ENCODE measurements at regions not wholly inside any gene's neighbourhood (a gene's known extent, or its start where the extent isn't known, plus 50 kb on each side); places are given as distances from the start of the nearest gene placed in this dataset.

DNA sequence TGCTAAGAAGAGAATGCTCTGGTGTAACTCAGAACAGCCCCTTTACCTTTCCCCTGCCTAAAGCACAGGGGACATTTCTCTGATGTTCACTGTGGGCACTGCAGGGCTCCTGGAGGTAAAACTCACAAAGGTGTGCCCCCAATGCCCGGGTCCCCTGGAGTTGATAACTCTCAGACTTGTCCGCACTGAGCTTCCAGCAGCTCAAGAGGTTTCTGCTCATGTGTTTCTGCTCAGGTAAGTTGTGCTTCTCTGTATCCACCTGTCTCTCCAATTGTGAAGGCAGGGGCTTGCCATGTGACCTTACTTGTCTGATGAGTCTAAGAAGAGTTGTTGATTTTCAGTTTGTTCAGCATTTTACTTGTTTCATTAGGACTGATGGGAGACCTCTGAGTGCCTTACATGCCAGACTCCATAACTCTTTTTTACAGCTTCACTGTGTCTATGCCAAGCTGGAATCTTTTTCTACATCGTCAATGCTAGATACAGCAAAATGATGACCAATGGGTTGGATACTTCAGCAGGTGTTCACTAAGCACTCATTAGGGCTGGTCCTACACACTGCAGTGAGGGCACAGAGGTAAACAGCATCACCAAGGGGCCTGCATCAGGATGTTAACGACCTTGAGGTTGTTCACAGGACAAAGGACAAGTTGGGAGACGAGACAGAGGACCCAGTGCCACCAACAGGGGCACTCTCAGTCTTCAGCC lies 56.4 kb downstream of the MRPL36 start:
- FAIRE-seq = no peak
- DNase-seq = no peak
- Histone ChIP-seq H3K4me1 (ENCODE audit: control insufficient read depth in 3 of 3, insufficient read depth in 2 of 3, low read depth in 1 of 3, low read length in 2 of 3) (no peaks in the 10 kb centered on the region), H3K27ac (ENCODE audit: low read depth in 1 of 3, low read length in 2 of 3) (no peak overlapping the region), H3K27me3 (ENCODE audit: control insufficient read depth in 3 of 3, insufficient read depth in 3 of 3, low read length in 3 of 3) (peaks cover 0 to 5% (median 0%) of the 10 kb centered on the region in 3 donors), H3K4me3 (ENCODE audit: low read depth in 1 of 3, low read length in 3 of 3) (no peak overlapping the region), H3K36me3 (ENCODE audit: control insufficient read depth in 3 of 3, insufficient read depth in 2 of 3, low read depth in 1 of 3, low read length in 3 of 3) (no peaks in the 10 kb centered on the region), H3K9me3 (ENCODE audit: control insufficient read depth in 2 of 2, insufficient read depth in 1 of 2, low read depth in 1 of 2, low read length in 1 of 2) (no peaks in the 10 kb centered on the region)
- WGBS, 3 donors = 51 to 63% (median 54%) methylated on average over 5 of the region's 5 CpGs

DNA sequence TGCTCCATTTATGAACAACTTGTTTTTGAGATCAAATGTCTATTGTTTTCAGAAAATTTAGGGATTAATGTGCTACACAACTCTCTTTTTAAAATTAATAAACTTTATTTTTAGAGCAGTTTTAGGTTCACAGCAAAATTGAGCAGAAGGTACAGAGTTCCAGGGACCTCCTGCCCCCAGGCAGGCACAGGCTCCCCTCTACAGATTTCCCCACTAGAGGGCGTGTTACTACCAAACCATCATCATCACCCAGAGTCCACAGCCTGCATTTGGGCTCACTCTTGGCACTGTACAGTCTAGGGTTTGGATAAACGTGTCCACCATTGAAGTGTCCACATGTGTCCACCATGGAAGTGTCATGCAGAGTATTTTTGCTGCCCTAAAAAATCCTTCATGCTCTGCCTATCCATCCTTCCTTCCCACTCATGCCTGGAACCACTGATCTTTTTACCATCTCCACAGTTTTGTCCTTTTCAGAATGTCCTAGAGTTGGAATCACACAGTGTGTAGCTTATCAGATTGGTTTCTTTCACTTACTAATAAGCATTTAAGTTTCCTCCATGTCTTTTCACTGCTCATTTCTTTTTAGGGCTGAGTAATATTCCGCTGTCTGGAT lies 61.7 kb downstream of the MRPL36 start:
- no peaks in the 10 kb centered on the region for H3K4me1 ChIP-seq (ENCODE audit: control insufficient read depth in 3 of 3, insufficient read depth in 2 of 3, low read depth in 1 of 3, low read length in 2 of 3)
- H3K27me3 ChIP-seq (ENCODE audit: control insufficient read depth in 3 of 3, insufficient read depth in 3 of 3, low read length in 3 of 3) = peaks cover 0 to 2% (median 0%) of the 10 kb centered on the region in 3 donors
- H3K9me3 ChIP-seq (ENCODE audit: control insufficient read depth in 2 of 2, insufficient read depth in 1 of 2, low read depth in 1 of 2, low read length in 1 of 2) = no peaks in the 10 kb centered on the region
- H3K36me3 ChIP-seq (ENCODE audit: control insufficient read depth in 3 of 3, insufficient read depth in 2 of 3, low read depth in 1 of 3, low read length in 3 of 3) = no peaks in the 10 kb centered on the region
- FAIRE-seq = no peak
- H3K4me3 ChIP-seq (ENCODE audit: low read depth in 1 of 3, low read length in 3 of 3) = no peak overlapping the region
- H3K27ac ChIP-seq (ENCODE audit: low read depth in 1 of 3, low read length in 2 of 3) = no peak overlapping the region
- DNase-seq = peak in 1 of 2 donors; percentile 27
- 33% methylated on average over 3 of the region's 3 CpGs for WGBS, 3 donors

DNA sequence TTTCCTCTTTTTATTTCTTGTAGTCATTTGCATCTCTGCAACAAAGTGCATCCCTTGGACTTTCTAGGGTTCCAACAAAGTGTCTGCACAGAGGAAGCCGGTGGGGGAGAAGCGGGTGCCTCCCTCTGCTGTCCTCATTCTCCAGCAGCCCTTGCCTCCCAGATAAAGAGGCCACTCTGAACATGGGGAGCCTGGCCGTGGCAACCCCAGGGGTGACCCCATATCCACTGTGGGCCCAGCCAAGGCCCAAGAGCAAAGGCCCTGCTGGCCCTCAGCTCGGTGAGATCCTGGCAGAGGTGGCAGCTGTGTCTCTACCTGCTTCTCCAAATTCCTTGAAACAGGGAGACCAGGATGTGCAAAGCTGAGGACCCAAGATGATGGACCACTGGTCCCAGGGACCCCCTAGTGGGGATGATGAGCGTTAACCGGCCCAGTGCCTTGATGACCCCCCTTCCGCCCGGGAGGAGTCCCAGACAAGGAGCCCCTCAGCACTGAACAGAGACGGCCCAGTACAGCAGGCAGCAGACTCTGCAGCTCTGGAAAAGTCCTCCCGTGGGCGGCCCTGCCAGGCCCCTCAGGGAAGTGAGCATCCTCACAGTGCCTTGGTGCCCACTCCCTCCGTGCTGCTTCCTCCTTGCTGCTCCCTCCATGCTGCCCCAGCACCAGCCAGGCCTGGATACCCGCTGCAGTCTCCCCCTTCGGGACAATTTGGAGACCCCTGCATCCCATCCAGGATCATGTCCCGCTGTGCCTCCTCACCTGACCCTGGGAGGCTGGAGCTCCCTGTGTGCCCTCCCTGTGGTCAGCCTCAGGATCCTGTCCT lies 62.5 kb downstream of the MRPL36 start:
- no peaks in the 10 kb centered on the region for H3K9me3 ChIP-seq (ENCODE audit: control insufficient read depth in 2 of 2, insufficient read depth in 1 of 2, low read depth in 1 of 2, low read length in 1 of 2)
- H3K36me3 ChIP-seq (ENCODE audit: control insufficient read depth in 3 of 3, insufficient read depth in 2 of 3, low read depth in 1 of 3, low read length in 3 of 3) = no peaks in the 10 kb centered on the region
- H3K4me1 ChIP-seq (ENCODE audit: control insufficient read depth in 3 of 3, insufficient read depth in 2 of 3, low read depth in 1 of 3, low read length in 2 of 3) = no peaks in the 10 kb centered on the region
- DNase-seq (no peak), FAIRE-seq (no peak)
- no peak overlapping the region for H3K4me3 ChIP-seq (ENCODE audit: low read depth in 1 of 3, low read length in 3 of 3)
- 63 to 73% (median 64%) methylated on average over 15 of the region's 15 CpGs for WGBS, 3 donors
- no peak overlapping the region for H3K27ac ChIP-seq (ENCODE audit: low read depth in 1 of 3, low read length in 2 of 3)
- H3K27me3 ChIP-seq (ENCODE audit: control insufficient read depth in 3 of 3, insufficient read depth in 3 of 3, low read length in 3 of 3) = no peaks in the 10 kb centered on the region

DNA sequence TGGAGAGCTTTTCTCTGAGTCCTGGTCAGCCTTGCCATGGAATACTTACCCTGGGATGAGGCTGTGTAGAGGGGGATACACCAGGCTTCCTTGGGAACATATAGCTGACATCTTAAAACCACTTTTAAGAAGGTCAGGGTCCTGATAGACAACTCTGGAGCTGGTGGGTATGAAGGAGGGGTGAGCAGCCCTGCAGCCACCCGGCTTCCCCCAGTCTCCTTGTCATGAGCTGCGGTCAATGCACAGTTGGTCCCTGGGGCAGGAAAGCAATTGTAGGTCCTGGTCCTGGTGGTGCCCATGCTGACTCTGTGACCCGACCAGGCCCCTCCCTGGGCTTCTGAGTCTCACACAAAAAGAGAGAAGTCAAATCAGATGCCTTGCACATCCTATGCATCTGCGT lies 63.6 kb downstream of the MRPL36 start:
- H3K4me3 ChIP-seq (ENCODE audit: low read depth in 1 of 3, low read length in 3 of 3) = no peak overlapping the region
- DNase-seq = no peak
- no peak overlapping the region for H3K27ac ChIP-seq (ENCODE audit: low read depth in 1 of 3, low read length in 2 of 3)
- FAIRE-seq = no peak
- WGBS, 3 donors = 65 to 76% (median 67%) methylated on average over 4 of the region's 4 CpGs
- H3K36me3 ChIP-seq (ENCODE audit: control insufficient read depth in 3 of 3, insufficient read depth in 2 of 3, low read depth in 1 of 3, low read length in 3 of 3) = no peaks in the 10 kb centered on the region
- no peaks in the 10 kb centered on the region for H3K9me3 ChIP-seq (ENCODE audit: control insufficient read depth in 2 of 2, insufficient read depth in 1 of 2, low read depth in 1 of 2, low read length in 1 of 2)
- H3K27me3 ChIP-seq (ENCODE audit: control insufficient read depth in 3 of 3, insufficient read depth in 3 of 3, low read length in 3 of 3) = no peaks in the 10 kb centered on the region
- no peaks in the 10 kb centered on the region for H3K4me1 ChIP-seq (ENCODE audit: control insufficient read depth in 3 of 3, insufficient read depth in 2 of 3, low read depth in 1 of 3, low read length in 2 of 3)

DNA sequence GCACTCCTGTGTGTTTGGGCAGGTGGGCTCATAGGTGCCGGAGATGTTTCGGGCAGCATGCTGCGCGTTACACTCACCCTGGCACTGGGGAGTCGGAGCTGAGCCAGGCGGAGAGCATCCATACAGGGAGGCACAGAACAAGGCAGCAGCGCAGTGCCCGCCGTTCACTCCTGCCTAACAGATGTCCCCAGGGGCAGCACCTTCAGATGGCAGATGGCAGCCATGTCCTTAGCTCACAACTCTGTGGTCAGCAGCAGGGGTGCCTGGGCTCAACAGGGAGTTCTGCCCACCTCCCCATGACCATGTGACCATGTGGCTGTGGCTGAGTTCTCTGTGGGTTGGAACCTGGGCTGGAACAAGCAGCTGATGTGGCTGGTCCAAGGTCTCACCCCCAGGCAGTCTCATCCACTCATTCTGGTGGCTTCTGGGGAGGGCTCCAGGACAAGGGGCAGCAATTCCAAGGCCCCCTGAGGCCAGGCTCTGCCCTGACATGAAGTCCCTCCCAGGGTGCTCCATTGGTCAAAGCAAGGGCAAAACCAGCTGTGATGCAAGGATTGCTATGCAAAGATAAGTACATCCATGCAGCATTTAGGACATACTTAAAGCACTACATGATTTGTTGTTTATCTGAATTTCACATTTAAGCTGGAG lies 64.2 kb downstream of the MRPL36 start:
- no peak overlapping the region for H3K27ac ChIP-seq (ENCODE audit: low read depth in 1 of 3, low read length in 2 of 3)
- no peaks in the 10 kb centered on the region for H3K9me3 ChIP-seq (ENCODE audit: control insufficient read depth in 2 of 2, insufficient read depth in 1 of 2, low read depth in 1 of 2, low read length in 1 of 2)
- FAIRE-seq (no peak), DNase-seq (no peak)
- H3K27me3 ChIP-seq (ENCODE audit: control insufficient read depth in 3 of 3, insufficient read depth in 3 of 3, low read length in 3 of 3) = no peaks in the 10 kb centered on the region
- H3K36me3 ChIP-seq (ENCODE audit: control insufficient read depth in 3 of 3, insufficient read depth in 2 of 3, low read depth in 1 of 3, low read length in 3 of 3) = no peaks in the 10 kb centered on the region
- WGBS, 3 donors = 86 to 91% (median 89%) methylated on average over 9 of the region's 9 CpGs
- no peak overlapping the region for H3K4me3 ChIP-seq (ENCODE audit: low read depth in 1 of 3, low read length in 3 of 3)
- H3K4me1 ChIP-seq (ENCODE audit: control insufficient read depth in 3 of 3, insufficient read depth in 2 of 3, low read depth in 1 of 3, low read length in 2 of 3) = no peaks in the 10 kb centered on the region

DNA sequence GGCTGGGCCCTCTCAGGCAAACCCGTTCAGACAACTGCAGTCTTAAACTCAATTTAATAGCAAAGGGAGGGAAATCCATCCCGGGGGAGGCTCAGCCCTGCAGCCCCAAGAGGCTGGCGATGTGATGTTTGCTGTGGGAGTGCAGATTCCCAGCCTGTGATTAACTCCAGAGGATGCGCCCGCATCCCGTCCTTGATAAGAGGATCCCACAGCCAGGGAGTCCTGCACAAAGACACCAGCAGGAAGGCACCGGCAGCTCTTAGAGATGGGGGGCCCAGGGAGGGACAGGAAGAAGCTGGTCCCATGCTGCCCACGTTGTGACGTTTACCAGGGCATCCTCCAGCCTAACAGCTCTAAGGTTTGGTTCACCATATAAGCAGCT lies 64.7 kb downstream of the MRPL36 start:
- WGBS, 3 donors = 48 to 56% (median 50%) methylated on average over 9 of the region's 9 CpGs
- FAIRE-seq = no peak
- no peaks in the 10 kb centered on the region for H3K9me3 ChIP-seq (ENCODE audit: control insufficient read depth in 2 of 2, insufficient read depth in 1 of 2, low read depth in 1 of 2, low read length in 1 of 2)
- no peaks in the 10 kb centered on the region for H3K36me3 ChIP-seq (ENCODE audit: control insufficient read depth in 3 of 3, insufficient read depth in 2 of 3, low read depth in 1 of 3, low read length in 3 of 3)
- no peak overlapping the region for H3K27ac ChIP-seq (ENCODE audit: low read depth in 1 of 3, low read length in 2 of 3)
- H3K4me3 ChIP-seq (ENCODE audit: low read depth in 1 of 3, low read length in 3 of 3) = no peak overlapping the region
- DNase-seq = no peak
- H3K4me1 ChIP-seq (ENCODE audit: control insufficient read depth in 3 of 3, insufficient read depth in 2 of 3, low read depth in 1 of 3, low read length in 2 of 3) = no peaks in the 10 kb centered on the region
- H3K27me3 ChIP-seq (ENCODE audit: control insufficient read depth in 3 of 3, insufficient read depth in 3 of 3, low read length in 3 of 3) = no peaks in the 10 kb centered on the region

DNA sequence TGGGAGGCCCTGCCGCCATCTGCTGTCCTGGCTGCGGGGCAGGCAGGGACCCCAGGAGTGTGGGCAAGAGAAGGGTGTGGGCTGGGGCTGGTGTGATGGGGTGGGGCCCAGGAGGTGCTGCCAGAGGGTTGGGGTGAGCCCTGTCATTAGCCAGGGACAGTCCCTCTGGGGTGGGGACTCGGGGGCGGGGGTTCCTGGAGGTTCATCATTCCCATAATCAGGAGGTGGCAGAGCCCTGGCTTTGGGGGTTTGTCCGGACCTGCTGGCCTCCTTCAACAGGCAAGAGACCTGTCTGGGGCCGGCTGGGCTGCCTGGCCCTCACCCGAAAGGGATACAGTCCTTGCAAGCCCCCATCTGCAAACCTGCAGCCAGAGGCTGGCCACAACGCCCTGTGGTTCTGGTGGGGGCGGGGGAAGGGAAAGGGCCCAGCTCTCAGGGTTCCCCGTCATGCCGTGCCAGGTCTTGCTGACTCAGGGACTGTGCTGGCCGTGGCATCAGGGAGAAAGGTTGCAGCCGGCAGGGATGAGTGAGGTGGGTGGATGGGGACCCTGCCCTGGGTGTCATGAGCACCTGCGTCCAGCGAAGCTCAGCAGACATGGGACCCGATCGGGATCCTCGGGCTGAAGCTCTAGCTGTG lies 65.2 kb downstream of the MRPL36 start:
- FAIRE-seq (no peak), DNase-seq (no peak)
- Histone ChIP-seq H3K36me3 (ENCODE audit: control insufficient read depth in 3 of 3, insufficient read depth in 2 of 3, low read depth in 1 of 3, low read length in 3 of 3) (no peaks in the 10 kb centered on the region), H3K27ac (ENCODE audit: low read depth in 1 of 3, low read length in 2 of 3) (no peak overlapping the region), H3K4me3 (ENCODE audit: low read depth in 1 of 3, low read length in 3 of 3) (no peak overlapping the region), H3K27me3 (ENCODE audit: control insufficient read depth in 3 of 3, insufficient read depth in 3 of 3, low read length in 3 of 3) (no peaks in the 10 kb centered on the region), H3K4me1 (ENCODE audit: control insufficient read depth in 3 of 3, insufficient read depth in 2 of 3, low read depth in 1 of 3, low read length in 2 of 3) (no peaks in the 10 kb centered on the region), H3K9me3 (ENCODE audit: control insufficient read depth in 2 of 2, insufficient read depth in 1 of 2, low read depth in 1 of 2, low read length in 1 of 2) (no peaks in the 10 kb centered on the region)
- whole genome bisulfite sequencing, 3 donors = 73 to 84% (median 77%) methylated on average over 17 to 18 of the region's 18 CpGs

DNA sequence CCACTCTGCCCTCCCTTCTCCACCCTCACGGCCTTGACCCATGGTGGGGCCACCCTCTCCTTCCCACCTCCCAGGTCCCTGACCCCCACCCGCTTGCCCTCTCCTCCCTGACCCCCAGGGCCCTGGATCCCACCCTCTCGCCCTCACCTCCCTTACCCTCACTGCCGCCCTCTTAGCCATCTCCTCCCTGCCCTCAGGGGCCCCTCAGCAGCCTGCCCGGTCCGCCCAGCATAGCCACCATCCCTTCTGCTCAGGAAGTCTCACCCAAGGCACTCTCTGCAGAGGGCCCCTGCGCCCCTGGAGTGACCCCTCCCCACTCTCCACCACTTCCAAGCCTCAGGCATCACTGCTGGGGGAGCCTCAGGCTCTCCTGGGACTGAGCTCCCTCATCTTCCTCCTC lies 66.3 kb downstream of the MRPL36 start:
- DNase-seq (no peak), FAIRE-seq (no peak)
- no peaks in the 10 kb centered on the region for H3K27me3 ChIP-seq (ENCODE audit: control insufficient read depth in 3 of 3, insufficient read depth in 3 of 3, low read length in 3 of 3)
- no peaks in the 10 kb centered on the region for H3K36me3 ChIP-seq (ENCODE audit: control insufficient read depth in 3 of 3, insufficient read depth in 2 of 3, low read depth in 1 of 3, low read length in 3 of 3)
- no peaks in the 10 kb centered on the region for H3K4me1 ChIP-seq (ENCODE audit: control insufficient read depth in 3 of 3, insufficient read depth in 2 of 3, low read depth in 1 of 3, low read length in 2 of 3)
- no peak overlapping the region for H3K27ac ChIP-seq (ENCODE audit: low read depth in 1 of 3, low read length in 2 of 3)
- WGBS, 3 donors = 64 to 76% (median 66%) methylated on average over 6 to 7 of the region's 7 CpGs
- no peaks in the 10 kb centered on the region for H3K9me3 ChIP-seq (ENCODE audit: control insufficient read depth in 2 of 2, insufficient read depth in 1 of 2, low read depth in 1 of 2, low read length in 1 of 2)
- H3K4me3 ChIP-seq (ENCODE audit: low read depth in 1 of 3, low read length in 3 of 3) = no peak overlapping the region
